HTR-8/SVneo (cell line): ENCODE measurements at regions not wholly inside any gene's neighbourhood (a gene's known extent, or its start where the extent isn't known, plus 50 kb on each side); places are given as distances from the start of the nearest gene placed in this dataset.
"Not testable (repeated sequence)": the region's sequence is repeated elsewhere in the genome, so short reads cannot be mapped to it uniquely, and the experiment has no call there.

Source experiments
- DNase-seq: peaks from one replicate; pipeline ENCODE4 v3.0.0; 2011; ENCODE audit warnings: low spot score, mixed read lengths; ENCODE audit not compliant: insufficient read length
- FAIRE-seq: peaks from 2 replicates; lab custom pipeline; 2011; peaks lifted over from hg19 to GRCh38; lab: Jason Lieb, UNC

DNA sequence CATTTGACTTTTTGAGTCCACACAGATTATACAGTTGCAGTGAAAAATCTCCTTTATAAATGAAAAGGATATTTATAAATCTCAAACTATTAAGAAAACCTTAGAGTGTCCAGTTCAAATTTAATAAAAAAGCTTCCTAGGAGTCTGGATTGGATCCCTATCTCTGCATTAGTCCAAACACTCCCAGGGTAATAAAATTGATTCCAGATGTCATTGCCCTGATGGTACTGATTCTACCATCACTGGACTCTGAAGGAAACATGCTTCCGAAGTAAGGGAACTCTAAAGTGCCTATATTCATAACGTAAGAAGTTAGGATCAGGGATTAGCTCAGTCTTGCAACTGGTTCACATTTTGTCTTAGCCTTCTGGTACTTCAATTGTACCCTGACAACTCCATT, 1325.1 kb upstream of the MAP3K7 start:
- FAIRE-seq (no peak), DNase-seq (no peak)

DNA sequence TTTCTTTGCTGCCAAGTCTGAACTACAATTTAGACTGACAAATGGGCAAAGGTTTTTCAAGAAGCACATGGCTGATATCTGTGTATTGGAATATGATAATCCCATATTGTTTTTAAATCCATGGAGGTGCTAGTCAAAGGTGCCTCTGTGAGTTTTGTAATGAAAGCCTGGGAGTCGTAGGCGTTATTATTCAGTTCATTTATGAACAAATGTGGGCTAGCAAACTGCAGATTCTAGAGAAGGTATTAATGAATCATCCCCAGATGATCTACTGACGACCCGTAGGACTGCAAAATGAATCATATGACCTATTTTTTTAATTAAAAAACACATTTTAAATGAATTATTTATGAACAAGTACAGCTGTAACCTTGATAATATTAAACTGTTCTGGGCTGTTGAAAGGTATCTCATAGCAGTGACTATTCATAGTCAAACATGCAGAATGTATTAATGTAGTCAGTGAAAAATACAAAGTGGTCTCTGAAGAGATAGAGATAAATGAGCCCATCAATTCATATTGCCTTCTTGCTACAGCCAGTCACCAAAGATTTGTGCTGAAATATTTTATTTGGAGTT, 1317.8 kb upstream of the MAP3K7 start:
- DNase-seq (no peak), FAIRE-seq (no peak)

DNA sequence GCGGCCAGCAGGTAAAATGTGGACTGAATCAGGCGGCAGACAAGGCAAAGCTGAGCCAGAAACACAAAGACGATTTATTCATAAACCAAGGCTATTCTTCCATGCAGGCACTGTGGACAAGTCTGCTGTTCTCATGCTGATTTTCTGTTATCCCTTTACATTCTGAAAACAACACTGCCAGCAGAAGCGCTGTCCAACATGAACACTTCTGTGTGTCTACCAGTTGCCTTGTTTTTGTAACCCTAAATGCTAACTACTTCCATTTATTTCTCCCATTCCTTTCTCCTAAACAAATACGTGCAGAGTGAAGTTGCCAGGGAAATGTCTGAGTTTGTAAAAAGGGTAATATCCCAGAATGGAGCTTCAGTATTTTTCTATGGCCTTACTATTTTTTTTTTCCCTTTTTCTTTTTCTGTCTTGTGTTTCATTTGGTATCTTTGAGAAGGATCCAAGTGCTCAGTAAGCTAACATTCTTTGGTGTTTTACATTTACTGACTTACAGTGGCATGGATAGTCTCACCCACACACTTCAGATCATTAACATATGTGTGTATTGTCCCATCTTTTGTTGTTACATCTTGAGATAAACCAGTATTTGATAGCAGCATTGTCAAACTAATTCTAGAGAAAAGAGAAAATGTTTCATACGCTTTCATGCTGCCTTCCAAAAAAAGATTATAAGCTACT, 1308.9 kb upstream of the MAP3K7 start:
- no peak for FAIRE-seq
- no peak for DNase-seq

DNA sequence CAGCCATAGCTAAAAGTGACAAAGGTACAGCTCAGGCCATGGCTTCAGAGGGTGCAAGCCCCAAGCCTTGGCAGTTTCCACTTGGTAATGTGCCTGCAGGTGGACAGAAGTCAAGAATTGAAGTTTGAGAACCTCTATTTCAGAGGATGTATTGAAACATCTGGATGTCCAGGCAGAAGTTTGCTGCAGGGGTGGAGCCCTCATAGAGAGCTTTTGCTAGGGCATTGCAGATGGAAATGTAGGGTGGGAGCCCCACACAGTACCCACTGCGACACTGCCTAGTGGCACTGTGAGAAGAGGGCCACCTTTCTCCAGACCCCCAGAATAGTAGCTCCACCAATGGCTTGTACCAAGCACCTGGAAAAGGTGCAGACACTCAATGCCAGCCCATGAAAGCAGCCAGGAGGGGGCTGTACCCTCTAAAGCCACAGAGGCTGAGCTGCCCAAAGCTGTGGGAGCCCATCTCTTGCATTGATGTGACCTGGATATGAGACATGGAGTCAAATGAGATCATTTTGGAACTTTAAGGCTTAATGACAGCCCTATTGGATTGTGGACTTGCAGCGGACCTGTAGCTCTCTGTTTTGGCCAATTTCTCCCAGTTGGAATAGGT, 1299.4 kb upstream of the MAP3K7 start:
- FAIRE-seq (no peak), DNase-seq (no peak)

DNA sequence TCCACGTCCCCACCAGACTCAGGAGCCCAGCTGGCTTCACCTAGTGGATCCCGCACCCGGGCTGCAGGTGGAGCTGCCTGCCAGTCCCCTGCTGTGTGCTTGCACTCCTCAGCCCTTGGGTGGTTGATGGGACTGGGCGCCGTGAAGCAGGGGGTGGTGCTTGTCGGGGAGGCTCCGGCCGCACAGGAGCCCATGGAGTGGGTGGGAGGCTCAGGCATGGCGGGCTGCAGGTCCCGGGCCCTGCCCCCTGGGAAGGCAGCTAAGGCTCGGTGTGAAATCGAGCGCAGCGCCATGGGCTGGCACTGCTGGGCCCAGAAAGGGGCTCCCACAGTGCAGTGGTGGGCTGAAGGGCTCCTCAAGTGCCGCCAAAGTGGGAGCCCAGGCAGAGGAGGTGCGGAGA, 1294.9 kb upstream of the MAP3K7 start:
- not testable (repeated sequence) for FAIRE-seq, DNase-seq

DNA sequence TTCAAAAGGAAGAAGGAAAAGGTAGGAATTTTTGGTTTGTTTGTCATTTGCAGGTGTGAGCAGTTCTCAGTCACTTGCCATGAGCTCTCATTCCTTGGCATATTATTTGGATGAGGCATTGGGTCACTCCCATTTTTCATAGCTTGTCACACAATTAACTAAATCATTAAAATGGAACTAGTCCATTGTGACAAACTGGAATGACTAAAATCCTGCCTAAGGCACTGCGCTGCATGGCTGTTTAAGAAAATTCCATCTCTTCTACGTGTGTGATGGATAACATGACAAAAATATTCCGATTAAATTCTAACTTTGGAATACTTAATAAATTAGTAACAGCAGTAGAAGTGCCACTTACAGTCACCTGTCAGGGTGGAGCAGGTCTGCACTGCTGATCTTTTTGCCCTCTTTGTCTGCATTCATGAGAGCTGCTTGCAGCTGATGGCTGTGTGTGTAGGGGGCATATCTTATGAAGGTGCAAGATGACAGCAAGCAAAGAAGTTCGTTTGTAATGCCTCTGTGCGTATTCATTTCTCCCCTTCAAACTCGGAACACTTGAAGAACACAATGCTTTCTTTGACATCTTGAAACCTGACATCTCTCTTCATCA, 1292.6 kb upstream of the MAP3K7 start:
- FAIRE-seq (no peak), DNase-seq (no peak)

DNA sequence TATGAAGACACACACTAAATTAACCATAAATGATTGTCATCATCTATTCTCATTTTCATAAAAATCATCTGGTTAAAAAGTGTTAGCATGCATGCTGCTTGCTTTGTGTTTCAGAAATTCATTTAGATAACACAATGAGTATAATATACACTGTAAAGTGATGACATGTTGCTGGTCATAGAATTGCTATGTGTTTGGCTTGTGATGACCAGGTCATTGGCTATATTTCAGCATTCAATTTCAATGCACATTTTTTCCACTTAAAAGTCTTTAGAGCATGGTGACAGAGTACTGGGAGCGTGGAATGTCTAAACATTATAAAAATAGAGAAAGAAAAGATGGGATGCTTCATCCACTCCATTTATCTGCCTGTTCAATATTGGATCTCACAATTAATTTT, 1291.1 kb upstream of the MAP3K7 start:
- FAIRE-seq (no peak), DNase-seq (no peak)

DNA sequence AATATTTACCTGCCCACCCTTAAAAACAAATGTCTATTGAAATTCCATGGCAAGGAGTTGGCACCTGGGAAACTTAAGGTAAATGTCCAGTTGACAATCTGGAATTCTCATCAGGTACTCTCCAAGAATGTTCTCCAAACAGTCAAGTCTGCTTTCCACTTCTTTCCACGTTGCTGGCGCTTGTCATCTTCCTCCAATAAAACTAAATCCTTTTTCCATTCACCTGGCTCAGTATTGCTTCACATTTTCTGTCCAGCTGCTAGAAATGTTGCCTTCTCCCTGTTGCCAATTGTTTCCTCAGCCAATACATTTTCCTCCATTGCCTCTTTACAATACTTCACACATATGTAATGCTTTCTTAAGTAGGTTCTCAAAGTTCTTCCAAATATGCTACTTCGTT, 1288.1 kb upstream of the MAP3K7 start:
- no peak for DNase-seq
- no peak for FAIRE-seq

DNA sequence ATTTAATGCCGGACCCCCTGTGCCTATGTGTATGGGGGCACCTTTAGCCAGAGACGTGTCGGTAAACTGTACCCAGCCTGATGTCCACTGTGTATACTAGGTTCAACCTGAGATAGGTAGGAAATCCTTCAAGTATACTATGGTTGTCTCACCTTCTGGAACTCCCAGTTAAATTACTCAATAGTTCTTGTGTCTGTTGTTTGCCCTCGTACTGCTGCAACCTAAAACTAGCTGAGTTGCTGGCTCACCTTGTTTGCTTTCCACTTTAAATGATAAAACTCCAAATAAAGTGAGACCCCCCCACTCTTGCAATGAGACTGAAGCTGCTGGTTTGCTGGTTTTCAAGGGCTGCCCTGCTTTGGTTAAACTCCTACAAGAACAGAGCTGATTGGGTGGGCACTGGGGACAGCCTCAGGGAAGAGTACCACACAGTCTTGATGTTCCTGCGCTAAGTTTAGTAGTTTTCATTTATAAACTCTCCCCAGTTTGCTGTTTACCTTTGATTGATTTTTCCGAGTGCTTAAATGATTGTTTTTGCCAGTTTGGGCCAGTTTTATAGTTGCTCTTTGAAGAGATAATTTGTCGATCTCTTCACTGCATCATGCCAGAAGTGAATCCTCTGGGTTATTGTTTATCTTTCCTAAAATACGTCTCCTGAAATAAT, 1281.8 kb upstream of the MAP3K7 start:
- DNase-seq (no peak), FAIRE-seq (no peak)

DNA sequence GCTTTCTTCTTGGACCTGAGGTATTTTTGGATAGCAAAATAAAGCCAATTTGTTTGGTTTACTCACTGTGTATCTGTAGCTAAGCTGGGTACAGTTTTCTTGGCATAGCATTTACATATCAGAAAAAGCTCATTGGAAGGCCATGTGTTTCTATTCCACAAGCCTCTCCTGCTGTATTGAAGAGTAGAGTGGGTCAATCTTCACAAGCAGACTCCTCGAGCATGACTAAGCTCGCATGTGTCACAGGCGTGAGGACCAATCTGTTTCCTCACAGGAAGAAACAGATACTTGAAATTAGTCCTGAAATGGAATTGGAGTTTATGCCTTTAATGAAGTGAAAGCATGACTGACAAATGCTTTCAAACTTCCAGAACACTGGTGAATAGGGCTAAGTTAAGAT, 1279.0 kb upstream of the MAP3K7 start:
- no peak for FAIRE-seq
- DNase-seq: no peak

DNA sequence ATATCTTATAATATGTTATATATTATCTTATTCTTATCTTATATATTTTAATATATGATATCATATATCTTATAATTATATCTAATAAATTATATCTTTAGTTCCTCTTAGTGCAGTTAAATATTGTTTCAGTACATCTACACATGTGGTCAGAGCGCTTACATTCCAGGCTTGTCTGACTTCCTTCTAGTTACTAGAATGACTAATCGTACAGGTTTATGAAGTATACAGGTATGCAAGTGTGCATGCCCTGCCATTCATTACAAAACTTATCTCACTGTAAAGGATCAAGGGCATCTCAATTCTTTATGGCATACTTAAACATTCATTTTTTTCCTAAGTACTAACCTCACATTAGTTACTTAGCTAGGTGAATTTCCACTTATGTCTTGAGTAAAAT, 1278.0 kb upstream of the MAP3K7 start:
- DNase-seq (no peak), FAIRE-seq (no peak)

DNA sequence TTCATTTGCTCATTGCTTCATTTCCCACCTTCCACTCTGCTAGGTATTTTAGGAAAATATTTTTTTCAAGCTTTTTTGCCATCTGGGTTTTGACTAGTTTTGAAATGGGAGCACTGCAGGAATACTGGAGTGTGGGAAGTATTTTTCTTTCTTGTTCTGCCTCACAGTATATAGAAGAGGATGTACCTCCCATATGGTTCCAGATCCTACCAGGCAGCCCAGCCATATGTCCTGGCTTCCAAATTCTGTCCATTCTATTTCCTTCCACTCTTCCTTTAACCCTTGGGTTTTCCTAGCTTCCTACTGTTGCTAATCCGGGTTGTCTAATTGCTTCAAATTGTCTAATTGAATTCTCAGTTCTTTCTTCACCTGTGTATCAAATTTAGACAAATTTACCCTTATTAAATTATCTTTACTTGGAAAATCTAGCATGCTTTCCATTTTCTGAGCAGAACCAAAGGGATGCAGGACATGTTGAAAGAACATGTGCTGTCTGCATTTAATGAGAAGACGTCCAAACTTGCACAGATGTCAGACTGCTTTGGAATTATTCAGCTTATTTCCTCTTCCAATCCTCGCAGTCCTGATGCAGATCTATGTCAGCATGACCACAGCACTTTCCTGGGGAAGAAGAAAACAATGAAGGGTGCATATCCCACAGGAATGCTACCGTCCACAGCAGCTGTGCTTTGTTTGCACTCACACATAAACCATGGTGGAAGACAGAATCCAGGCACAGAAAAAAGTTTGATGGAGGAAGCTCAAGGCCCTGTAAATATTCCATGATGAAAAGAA, 1273.9 kb upstream of the MAP3K7 start:
- FAIRE-seq: no peak
- DNase-seq: no peak

DNA sequence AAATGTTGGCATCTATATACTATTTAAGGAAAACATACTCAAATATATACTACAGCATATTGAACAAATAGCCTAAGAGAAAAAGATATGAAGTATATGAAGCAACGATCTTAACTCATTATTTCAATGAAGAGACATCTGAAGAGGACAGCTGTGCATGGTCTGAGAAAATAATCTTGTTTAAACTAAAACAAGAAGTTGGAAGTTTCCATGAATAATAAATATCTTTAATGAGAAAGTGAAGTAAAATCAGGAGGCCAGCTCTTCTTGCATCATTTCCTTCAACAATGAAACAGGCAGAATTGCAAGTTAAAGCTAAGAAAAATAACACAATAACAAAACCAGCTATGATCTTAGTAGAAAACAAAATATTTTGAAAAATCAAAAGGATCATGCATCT, 1265.4 kb upstream of the MAP3K7 start:
- no peak for DNase-seq
- no peak for FAIRE-seq

DNA sequence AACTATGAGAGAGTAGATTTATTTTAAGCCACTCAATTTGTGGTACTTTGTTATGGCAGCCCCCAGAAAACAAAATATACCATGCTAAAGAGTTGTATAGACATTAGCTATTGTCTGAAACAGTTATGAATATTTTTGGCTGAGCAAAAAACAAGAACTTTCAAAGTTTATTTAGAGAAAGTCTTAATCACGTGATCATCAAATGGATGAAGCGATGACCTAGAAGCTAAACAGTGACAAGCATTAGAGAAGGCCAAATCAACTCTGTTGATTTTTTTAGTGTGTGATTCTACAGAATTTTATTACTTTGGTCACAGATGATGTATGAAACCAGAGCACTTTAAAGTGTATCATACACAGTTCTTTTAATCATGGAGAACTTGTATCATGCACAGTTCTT, 1247.9 kb upstream of the MAP3K7 start:
- no peak for DNase-seq
- FAIRE-seq: no peak

DNA sequence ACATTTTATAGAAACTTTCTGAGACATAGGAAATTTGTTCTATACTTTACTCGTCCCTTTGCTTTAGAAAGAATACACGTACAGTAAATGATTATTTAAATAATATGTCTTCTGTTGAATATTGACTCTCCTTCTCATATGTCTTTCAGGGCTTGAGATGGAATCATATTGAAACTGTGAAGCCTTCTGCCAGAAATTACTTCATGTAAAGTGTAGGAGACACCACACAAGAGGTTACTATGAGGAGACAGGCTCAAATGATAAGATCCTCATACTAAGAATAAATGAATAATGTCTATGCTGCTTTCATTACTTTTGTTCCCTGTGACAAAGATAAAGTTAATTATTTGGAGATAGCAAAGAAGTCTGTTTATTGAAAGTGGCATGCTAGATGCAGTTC, 1240.3 kb upstream of the MAP3K7 start:
- FAIRE-seq: no peak
- DNase-seq: no peak

DNA sequence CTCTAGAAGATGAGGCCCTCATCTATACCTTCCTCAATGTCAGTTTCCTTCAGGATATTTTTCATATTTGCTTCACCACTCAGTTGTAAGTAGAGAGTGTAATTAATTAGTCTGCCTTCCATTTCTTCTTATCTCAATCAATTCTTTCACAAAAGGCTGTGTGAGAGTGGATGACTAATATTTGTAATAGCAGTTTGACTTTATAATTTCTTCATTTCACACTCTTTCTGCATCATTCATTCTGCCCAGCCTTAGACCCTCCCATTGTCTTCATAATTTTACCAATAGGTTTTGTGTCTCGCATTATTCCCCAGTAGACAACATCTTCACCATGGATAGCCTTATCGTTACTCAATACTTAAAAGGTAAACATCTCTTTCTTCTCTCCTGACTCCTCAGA, 1239.3 kb upstream of the MAP3K7 start:
- no peak for FAIRE-seq
- no peak for DNase-seq

DNA sequence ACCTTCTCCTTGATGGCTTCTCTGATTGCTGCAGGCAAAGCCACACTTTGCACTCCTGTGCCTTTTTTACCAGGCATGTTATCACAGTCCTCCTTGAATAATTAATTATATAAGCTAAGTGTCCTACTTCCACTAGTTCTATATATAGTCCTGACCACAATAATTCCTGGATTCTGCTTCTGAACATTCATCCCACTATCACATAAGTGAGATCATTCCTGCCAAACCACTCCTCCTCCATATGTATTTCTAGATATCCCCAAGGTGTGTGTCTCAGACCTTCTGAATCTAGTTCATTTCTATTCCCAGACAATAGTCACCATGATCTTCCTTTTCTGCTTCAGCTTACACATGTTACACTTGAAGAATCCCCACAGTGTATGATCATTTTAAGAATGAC, 1237.5 kb upstream of the MAP3K7 start:
- FAIRE-seq: no peak
- no peak for DNase-seq

DNA sequence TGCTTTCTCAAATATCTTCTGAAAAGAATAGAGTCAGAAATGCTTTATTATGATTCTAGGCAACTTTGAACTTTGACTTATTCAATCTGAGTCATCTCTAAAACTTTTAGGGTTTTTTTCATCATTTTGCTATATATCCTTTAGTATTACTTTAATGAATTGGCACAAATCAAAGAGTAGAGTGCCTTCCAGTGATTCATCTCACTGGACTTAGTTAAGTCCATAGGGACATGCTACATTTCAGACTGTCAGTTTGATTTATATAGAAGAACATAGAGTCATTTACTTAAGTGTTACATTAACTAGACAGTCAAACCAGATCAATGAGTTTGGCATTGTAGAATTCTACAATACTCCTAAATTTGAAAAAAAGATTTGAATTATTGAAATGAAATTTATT, 1235.7 kb upstream of the MAP3K7 start:
- FAIRE-seq (no peak), DNase-seq (no peak)

DNA sequence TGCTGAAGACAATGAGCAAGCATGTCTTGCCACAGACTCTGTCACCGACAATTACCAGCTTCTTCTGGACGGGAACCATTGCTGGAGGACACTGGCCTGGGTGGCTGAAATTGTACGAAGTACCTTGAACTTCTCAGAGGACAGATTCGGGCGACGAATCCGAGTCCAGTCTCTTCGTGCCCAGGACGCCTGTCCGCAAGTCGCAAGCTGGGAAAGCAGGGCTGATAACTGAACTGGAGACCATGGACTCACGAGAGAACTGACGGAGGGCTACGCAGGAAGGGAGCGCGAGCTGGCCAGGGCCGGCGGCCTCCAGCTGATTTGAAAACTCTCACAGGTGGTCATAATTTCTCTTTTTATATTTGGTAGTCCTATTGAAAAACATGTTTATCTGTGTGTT, 1229.5 kb upstream of the MAP3K7 start:
- DNase-seq (no peak), FAIRE-seq (no peak)

DNA sequence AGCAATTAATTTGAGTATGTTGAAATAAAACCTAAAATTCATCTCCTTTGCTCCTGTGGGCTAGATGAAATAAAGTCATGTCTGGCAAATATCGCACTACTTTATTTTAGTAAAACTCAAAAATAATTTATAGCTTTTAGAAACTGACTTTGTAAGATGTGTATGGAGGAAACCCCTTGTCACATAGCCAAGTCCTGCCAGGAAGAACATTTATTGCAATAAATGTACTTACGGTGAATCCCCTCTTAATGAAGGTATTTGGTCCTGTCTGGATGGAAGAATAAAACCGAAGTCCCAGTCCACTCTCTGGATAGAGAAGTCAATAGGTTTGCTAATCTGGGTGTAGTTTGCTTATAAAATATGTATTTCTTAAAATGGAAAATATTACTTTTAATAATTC, 1226.8 kb upstream of the MAP3K7 start:
- FAIRE-seq (no peak), DNase-seq (no peak)
